Fibroblast of pulmonary artery (primary cell): ENCODE measurements at regions not wholly inside any gene's neighbourhood (a gene's known extent, or its start where the extent isn't known, plus 50 kb on each side); places are given as distances from the start of the nearest gene placed in this dataset.

Experiments used
- DNase-seq: peaks from one replicate; pipeline ENCODE4 v3.0.0-alpha.2; 2010; ENCODE audit warnings: low read depth
- H3K4me3 ChIP-seq: replicated peaks from 2 replicates; pipeline ENCODE4 v1.5.1; 2011; ENCODE audit warnings: low read depth, mild to moderate bottlenecking, control low read depth, low read length, moderate library complexity
- CTCF ChIP-seq: IDR thresholded peaks from 2 replicates; pipeline ENCODE4 v1.5.1; 2011; ENCODE audit warnings: mild to moderate bottlenecking, control low read depth, low read length, inconsistent platforms; ENCODE audit errors: missing control alignments

DNA sequence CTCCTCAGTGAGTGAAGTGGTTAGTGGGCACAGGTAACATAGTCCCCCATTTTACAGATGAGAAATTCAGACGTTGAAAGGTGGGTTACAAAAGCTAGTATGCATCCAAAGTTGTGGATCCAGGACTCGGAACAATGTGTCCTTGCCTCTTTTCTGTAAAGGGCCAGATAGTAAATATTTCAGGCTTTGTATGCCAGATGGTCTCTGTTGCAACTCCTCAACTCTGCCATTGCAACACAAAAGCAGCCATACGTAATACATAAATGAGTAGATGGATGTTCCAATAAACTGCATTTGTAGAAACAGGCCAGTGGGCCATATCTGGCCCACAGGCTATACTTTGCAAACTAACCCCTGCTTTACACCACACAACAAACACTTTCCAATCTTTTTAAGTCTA lies 166.6 kb upstream of the PKDCC start:
- no peak overlapping the region for H3K4me3 ChIP-seq
- peak; percentile 71 for DNase-seq
- no peak for TF ChIP-seq CTCF

- DNase-seq = no peak
- no peak for TF ChIP-seq CTCF
- H3K4me3 ChIP-seq = no peak overlapping the region
Measured at GRCh38 chr2:41884718-41885117, 163.1 kb upstream of the PKDCC start.

- no peak for TF ChIP-seq CTCF
- DNase-seq = no peak
Measured at GRCh38 chr2:41886145-41886664, 161.6 kb upstream of the PKDCC start.

DNA sequence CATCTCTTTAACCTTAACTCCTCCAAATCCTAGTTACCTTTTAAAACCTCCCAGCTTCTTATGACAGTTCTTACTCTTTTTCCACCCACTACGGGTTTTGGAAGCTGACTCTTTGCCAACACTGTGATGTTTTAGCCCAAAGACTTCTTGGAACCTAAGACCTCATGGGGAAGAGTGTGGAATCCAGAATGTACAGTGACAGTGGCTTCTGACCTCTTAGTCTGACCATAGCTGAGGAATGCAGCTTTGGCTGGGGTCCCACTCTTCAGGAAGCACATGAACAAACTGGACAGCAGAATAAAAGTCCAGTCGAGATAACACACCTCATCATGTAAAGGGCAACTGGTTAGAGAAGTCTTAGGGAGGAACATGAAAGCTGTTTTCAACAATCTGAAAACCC lies 161.1 kb upstream of the PKDCC start:
- H3K4me3 ChIP-seq = no peak overlapping the region
- no peak for TF ChIP-seq CTCF
- DNase-seq = peak; percentile 48

More at GRCh38 chr2:41886145-41886664, 161.6 kb upstream of the PKDCC start:
- H3K4me3 ChIP-seq = no peak overlapping the region

DNA sequence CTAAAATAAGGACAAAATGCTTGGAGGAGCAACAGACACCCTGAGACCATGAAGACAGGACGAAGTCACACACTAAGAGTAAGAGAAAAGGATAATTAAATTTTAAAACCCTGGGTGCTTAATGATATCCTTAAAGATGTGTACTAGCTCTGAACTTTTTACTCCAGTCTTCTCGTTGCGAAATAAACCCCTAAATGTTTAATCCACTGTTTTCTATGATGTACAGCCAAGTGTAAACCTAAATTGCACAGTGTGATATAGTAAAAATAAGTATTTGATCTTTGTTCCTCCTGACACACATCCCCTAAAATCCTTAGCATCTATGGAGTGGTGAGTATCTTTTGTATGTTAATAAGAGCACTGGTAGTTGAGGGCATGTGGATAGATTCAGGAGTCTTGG lies 157.5 kb upstream of the PKDCC start:
- TF ChIP-seq CTCF = no peak
- DNase-seq = no peak
- no peak overlapping the region for H3K4me3 ChIP-seq

DNA sequence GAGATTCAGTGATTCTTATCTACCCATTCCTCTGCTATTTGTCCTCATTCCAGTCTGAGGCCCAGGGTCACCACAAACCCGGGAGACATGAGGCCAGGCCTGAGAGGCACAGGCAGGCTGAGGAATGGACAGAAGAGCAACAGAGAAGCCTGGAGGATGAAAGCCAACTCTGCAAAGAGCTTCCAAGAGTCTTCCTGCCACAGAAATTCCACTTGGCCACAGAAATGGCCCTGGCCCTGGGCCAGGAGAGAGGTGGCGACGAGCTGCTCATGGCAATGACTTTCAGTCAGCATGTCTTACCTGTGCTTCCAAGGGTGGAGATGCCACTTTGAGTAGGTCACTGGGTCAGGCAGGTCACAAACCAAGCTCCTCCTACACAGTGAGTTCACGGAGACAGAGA lies 155.3 kb upstream of the PKDCC start:
- no peak overlapping the region for H3K4me3 ChIP-seq
- no peak for TF ChIP-seq CTCF
- DNase-seq = no peak

GRCh38 chr2:41894563-41895333 lies 153.1 kb upstream of the PKDCC start:
- DNase-seq = no peak
- H3K4me3 ChIP-seq = no peak overlapping the region
- TF ChIP-seq CTCF = no peak
